MM.1S (cell line): ENCODE measurements at regions not wholly inside any gene's neighbourhood (a gene's known extent, or its start where the extent isn't known, plus 50 kb on each side); places are given as distances from the start of the nearest gene placed in this dataset.
"Not testable (repeated sequence)": the region's sequence is repeated elsewhere in the genome, so short reads cannot be mapped to it uniquely, and the experiment has no call there.

Experiments used
- DNase-seq: peaks from one replicate; pipeline ENCODE4 v3.0.0-alpha.2; 2015
- H2AFZ ChIP-seq: fragments of 300-600 bp; sonication (generic); 2 replicates; pipeline ENCODE4 v1.6.0; 2016; ENCODE audit warnings: antibody characterized with exemption, low read length
- H3F3A ChIP-seq: fragments of 300-600 bp; sonication (generic); 2 replicates; pipeline ENCODE4 v1.6.1; 2016; ENCODE audit warnings: mild to moderate bottlenecking, antibody characterized with exemption, low read length, moderate library complexity, mixed read lengths; ENCODE audit not compliant: insufficient read depth
- H3K27ac ChIP-seq: fragments of 300-600 bp; sonication (generic); 2 replicates; pipeline ENCODE4 v1.5.1; 2016; ENCODE audit warnings: mild to moderate bottlenecking, low read length
- H3K27me3 ChIP-seq: fragments of 300-600 bp; sonication (generic); replicated peaks from 2 replicates; pipeline ENCODE4 v1.6.0; 2016; ENCODE audit warnings: low read length; ENCODE audit not compliant: insufficient read depth
- H3K36me3 ChIP-seq: fragments of 300-600 bp; sonication (generic); replicated peaks from 2 replicates; pipeline ENCODE4 v1.6.1; 2016; ENCODE audit warnings: mild to moderate bottlenecking, low read length, mixed read lengths; ENCODE audit not compliant: insufficient read depth
- H3K4me1 ChIP-seq: fragments of 300-600 bp; sonication (generic); 2 replicates; pipeline ENCODE4 v1.6.1; 2016; ENCODE audit warnings: low read length, mixed read lengths
- H3K4me2 ChIP-seq: fragments of 300-600 bp; sonication (generic); 2 replicates; pipeline ENCODE4 v1.6.0; 2016; ENCODE audit warnings: low read depth, low read length
- H3K4me3 ChIP-seq: fragments of 300-600 bp; sonication (generic); 2 replicates; pipeline ENCODE4 v1.5.1; 2016; ENCODE audit warnings: low read length, mixed read lengths
- H3K79me2 ChIP-seq: fragments of 300-600 bp; sonication (generic); 2 replicates; pipeline ENCODE4 v1.6.1; 2016; ENCODE audit warnings: mixed run types, low read length, mixed read lengths
- H3K9ac ChIP-seq: fragments of 300-600 bp; sonication (generic); 2 replicates; pipeline ENCODE4 v1.6.1; 2016; ENCODE audit warnings: low read length, mixed read lengths
- H3K9me2 ChIP-seq: fragments of 300-600 bp; sonication (generic); replicated peaks from 2 replicates; pipeline ENCODE4 v1.6.1; 2016; ENCODE audit warnings: mild to moderate bottlenecking, low read length, mixed read lengths; ENCODE audit not compliant: insufficient read depth
- H3K9me3 ChIP-seq: fragments of 300-600 bp; sonication (generic); replicated peaks from 2 replicates; pipeline ENCODE4 v1.6.1; 2016; ENCODE audit warnings: mild to moderate bottlenecking, low read length, mixed read lengths; ENCODE audit not compliant: insufficient read depth
- H4K20me1 ChIP-seq: fragments of 300-600 bp; sonication (generic); 2 replicates; pipeline ENCODE4 v1.6.1; 2016; ENCODE audit warnings: mild to moderate bottlenecking, low read length, moderate library complexity, mixed read lengths; ENCODE audit not compliant: insufficient read depth
- CTCF ChIP-seq: fragments of 300-600 bp; sonication (generic); IDR thresholded peaks from 2 replicates; pipeline ENCODE4 v1.5.1; 2016; ENCODE audit warnings: antibody characterized with exemption, low read length, mixed read lengths
- EZH2 ChIP-seq: fragments of 300-600 bp; sonication (generic); optimal IDR thresholded peaks from 2 replicates; pipeline ENCODE3; 2017; ENCODE audit warnings: low read depth, mild to moderate bottlenecking, antibody characterized with exemption, low read length, mixed read lengths
- EZH2phosphoT487 ChIP-seq: fragments of 300-600 bp; sonication (generic); IDR thresholded peaks from 2 replicates; pipeline ENCODE4 v1.6.1; 2018; ENCODE audit warnings: antibody characterized with exemption, low read length

GRCh38 chr6:56787209-56787608 lies 144.5 kb upstream of the DST start:
- Histone ChIP-seq H3K4me1 (peaks cover 18% of the 10 kb centered on the region), H3K36me3 (0 out of 2 replicates have a peak, but pooled peaks cover 4% of the 10 kb centered on the region), H3K27ac (no peak overlapping the region), H3F3A (no peaks in the 10 kb centered on the region), H3K9me2 (no peaks in the 10 kb centered on the region), H3K79me2 (peaks cover 46% of the 10 kb centered on the region), H3K4me2 (no peak overlapping the region), H2AFZ (no peak overlapping the region), H3K9ac (no peak overlapping the region), H4K20me1 (no peaks in the 10 kb centered on the region), H3K9me3 (no peaks in the 10 kb centered on the region), H3K27me3 (no peaks in the 10 kb centered on the region), H3K4me3 (no peak overlapping the region)
- TF ChIP-seq CTCF (no peak), EZH2 (no peak), EZH2phosphoT487 (no peak)
- DNase-seq: no peak

GRCh38 chr6:56786256-56786655 lies 143.6 kb upstream of the DST start:
- no peak for DNase-seq
- TF ChIP-seq EZH2phosphoT487: no peak
- no peak for TF ChIP-seq EZH2
- no peak for TF ChIP-seq CTCF
- H3K9me2 ChIP-seq: no peaks in the 10 kb centered on the region
- no peaks in the 10 kb centered on the region for H3F3A ChIP-seq
- no peaks in the 10 kb centered on the region for H3K27me3 ChIP-seq
- H4K20me1 ChIP-seq: no peaks in the 10 kb centered on the region
- H3K4me3 ChIP-seq: no peak overlapping the region
- no peaks in the 10 kb centered on the region for H3K9me3 ChIP-seq
- H3K4me1 ChIP-seq: peaks cover 17% of the 10 kb centered on the region
- no peak overlapping the region for H3K27ac ChIP-seq
- no peak overlapping the region for H3K9ac ChIP-seq
- peaks cover 37% of the 10 kb centered on the region for H3K79me2 ChIP-seq
- no peak overlapping the region for H2AFZ ChIP-seq
- H3K4me2 ChIP-seq: no peak overlapping the region
- H3K36me3 ChIP-seq: 0 out of 2 replicates have a peak, but pooled peaks cover 4% of the 10 kb centered on the region

GRCh38 chr6:56785536-56785935 lies 142.8 kb upstream of the DST start:
- not testable (repeated sequence) for H3K4me3 ChIP-seq, H2AFZ ChIP-seq

DNA sequence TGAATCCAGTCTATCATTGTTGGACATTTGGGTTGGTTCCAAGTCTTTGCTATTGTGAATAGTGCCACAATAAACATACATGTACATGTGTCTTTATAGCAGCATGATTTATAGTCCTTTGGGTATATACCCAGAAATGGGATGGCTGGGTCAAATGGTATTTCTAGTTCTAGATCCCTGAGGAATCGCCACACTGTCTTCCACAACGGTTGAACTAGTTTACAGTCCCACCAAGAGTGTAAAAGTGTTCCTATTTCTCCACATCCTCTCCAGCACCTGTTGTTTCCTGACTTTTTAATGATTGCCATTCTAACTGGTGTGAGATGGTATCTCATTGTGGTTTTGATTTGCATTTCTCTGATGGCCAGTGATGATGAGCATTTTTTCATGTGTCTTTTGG lies 137.4 kb upstream of the DST start:
- H3K79me2 ChIP-seq, H3K4me1 ChIP-seq: not testable (repeated sequence)

More at GRCh38 chr6:56785536-56785935, 142.8 kb upstream of the DST start:
- not testable (repeated sequence) for H3K36me3 ChIP-seq, H3K9ac ChIP-seq, H3F3A ChIP-seq, H3K9me2 ChIP-seq, H3K27me3 ChIP-seq, H3K9me3 ChIP-seq, H3K4me2 ChIP-seq, DNase-seq, H3K27ac ChIP-seq, H4K20me1 ChIP-seq, H3K4me1 ChIP-seq
- peaks cover 32% of the 10 kb centered on the region for H3K79me2 ChIP-seq

GRCh38 chr6:56778503-56778902 lies 135.8 kb upstream of the DST start:
- H3K79me2 ChIP-seq: peaks cover 15% of the 10 kb centered on the region
- not testable (repeated sequence) for H3F3A ChIP-seq, H4K20me1 ChIP-seq, H3K27ac ChIP-seq, H3K4me1 ChIP-seq, H3K27me3 ChIP-seq, H3K4me2 ChIP-seq, DNase-seq, H3K9ac ChIP-seq, H3K9me3 ChIP-seq, H2AFZ ChIP-seq, H3K4me3 ChIP-seq, H3K36me3 ChIP-seq, H3K9me2 ChIP-seq

More for the DNA sequence above, 137.4 kb upstream of the DST start:
- not testable (repeated sequence) for H3K9ac ChIP-seq, H3K4me2 ChIP-seq, DNase-seq, H3K36me3 ChIP-seq, H3K27ac ChIP-seq, H3K9me3 ChIP-seq, H3K4me3 ChIP-seq, H2AFZ ChIP-seq, H3F3A ChIP-seq, H4K20me1 ChIP-seq, H3K27me3 ChIP-seq, H3K9me2 ChIP-seq
